NCI-H128 (cell line): ENCODE measurements at regions not wholly inside any gene's neighbourhood (a gene's known extent, or its start where the extent isn't known, plus 50 kb on each side); places are given as distances from the start of the nearest gene placed in this dataset.

Experiments
- DNase-seq: peaks from one replicate; lab custom pipeline; 2025; ENCODE audit not compliant: unreplicated experiment; lab: John Stamatoyannopoulos, UW

- DNase-seq: no peak
Observed at GRCh38 chr12:62130834-62131552, 129.2 kb upstream of the USP15 start.

GRCh38 chr12:62133440-62133839 lies 126.8 kb upstream of the USP15 start:
- no peak for DNase-seq

- DNase-seq: no peak
Observed at GRCh38 chr12:62135553-62136200, 124.5 kb upstream of the USP15 start.

DNA sequence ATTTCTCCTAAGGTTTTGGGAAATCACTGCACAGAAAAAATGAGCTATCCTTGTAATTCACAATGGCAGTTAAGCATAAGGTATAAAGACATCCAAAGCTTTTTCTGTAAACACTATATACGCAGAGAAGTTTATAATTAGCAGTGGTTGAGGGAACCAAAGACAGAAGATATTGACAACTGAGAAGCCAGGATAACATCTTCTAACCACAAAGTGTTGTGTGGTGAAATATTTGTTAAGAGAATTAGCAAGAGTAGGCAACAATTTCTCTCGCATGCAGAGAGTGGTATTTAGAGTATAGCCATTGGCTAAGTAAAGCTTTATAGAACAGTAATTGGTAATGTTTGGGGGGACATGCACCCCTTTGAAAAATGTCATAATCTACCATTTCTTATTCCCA lies 123.7 kb upstream of the USP15 start:
- no peak for DNase-seq

DNA sequence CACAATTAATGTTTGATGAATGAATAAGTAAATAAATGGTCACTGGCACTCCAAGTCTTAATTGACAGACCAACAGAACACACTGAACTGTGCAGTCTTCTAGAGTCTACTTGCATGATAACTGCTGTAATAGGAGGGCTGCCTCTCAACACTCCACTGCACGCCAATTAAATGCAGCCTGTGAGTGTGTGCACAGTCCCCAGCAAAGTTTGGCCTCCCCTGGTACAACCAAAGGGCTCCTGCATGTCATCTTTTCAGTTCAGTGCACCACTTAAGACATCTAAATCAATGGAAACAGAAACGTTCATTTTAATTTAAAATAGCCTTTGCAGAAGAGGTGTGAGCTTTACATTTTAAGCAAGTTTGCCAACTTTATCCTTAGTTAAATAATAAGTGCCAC lies 121.7 kb upstream of the USP15 start:
- DNase-seq: no peak

DNA sequence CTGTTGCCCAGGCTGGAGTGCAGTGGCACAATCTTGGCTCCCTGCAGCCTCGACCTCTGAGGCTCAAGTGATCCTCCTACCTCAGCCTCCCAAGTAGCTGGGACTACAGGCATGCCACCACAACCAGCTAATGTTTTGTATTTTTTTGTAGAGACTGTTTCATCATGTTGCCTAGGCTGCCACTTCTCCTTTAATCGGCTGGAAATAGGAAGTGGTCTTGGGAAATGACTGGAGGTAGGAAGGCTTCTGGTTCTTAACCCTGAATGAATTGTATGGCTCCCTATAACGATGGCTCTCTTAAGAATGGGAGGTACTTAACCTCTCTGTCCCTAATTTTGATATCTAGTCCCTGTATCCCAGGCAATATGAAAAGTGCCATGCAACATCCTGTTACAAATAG lies 113.9 kb upstream of the USP15 start:
- DNase-seq: no peak

DNA sequence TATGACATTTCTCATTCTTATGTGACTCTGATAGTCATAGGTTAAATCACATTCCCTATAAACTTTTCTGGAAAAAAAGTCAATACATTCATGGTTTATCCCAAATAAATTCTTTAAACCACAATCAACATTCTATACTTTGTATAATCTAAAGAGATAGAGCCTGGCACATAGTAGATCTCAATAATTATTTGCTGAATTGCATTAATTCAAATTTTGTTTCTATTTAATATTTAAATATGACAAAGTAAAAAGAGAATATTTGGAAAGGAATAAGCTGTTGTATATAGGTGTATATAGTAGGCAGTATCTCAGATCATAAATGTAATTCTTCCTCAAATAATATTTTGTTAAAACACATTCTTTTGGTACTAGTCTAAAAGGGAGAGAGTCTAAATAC lies 102.2 kb upstream of the USP15 start:
- no peak for DNase-seq

GRCh38 chr12:62158461-62159360 lies 101.5 kb upstream of the USP15 start:
- DNase-seq: no peak

GRCh38 chr12:62162214-62162613 lies 98.0 kb upstream of the USP15 start:
- DNase-seq: no peak

- no peak for DNase-seq
Observed at GRCh38 chr12:62163368-62163767, 96.8 kb upstream of the USP15 start.

DNA sequence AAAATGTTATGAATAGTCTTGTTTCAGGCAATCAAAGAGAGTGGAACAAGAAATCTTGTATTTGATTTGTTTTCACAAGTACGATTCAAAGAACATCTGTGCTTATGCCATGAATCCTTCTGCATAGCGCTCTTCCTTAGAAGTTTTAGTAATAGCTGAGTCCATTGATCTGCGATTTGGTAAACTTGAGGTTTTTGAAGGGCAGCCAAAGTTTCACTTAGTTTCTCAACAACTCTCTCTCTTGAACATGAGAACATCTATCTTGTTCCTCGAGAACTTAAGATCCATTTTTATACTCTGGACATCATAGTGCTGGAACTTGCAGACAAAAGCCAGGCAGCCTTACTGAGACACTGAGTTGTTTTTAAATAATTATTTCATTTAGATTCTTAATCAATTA lies 96.2 kb upstream of the USP15 start:
- no peak for DNase-seq

DNA sequence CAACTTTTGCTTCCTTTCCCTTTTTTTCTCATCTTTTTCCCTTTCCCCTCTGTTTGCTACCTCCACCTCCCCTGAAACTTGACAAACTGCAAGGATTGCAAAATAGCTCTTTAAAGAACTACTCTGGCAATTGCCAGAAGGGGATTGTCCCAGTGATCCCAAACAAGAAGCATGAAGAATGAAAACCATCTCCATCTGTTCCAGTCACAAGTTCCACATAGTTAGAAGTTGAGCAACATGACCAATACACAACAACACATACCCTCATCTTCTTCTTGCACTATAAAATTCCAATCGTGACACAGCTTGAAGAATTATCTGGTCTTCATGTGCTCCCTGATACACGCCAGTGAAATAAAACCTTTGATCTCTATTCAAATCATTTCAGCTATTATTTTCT lies 93.7 kb upstream of the USP15 start:
- DNase-seq: no peak

DNA sequence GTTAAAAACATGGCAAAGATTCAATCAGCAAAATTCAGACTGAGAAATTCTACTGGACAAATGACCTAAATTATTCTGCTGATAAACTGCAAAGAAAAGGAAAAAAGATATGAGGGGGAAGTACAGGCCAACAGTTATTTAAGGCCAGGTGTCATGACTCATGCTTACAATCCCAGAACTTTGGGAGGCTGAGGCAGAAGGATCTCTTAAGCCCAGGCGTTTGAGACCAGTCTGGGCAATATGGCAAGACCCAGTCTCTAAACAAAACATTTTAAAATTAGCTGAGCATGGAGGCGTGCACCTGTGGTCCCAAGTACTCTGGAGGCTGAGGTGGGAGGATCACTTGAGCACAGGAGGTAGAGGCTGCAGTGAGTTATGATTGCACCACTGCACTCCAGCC lies 91.8 kb upstream of the USP15 start:
- DNase-seq: no peak

- no peak for DNase-seq
Observed at GRCh38 chr12:62170241-62170640, 90.0 kb upstream of the USP15 start.

DNA sequence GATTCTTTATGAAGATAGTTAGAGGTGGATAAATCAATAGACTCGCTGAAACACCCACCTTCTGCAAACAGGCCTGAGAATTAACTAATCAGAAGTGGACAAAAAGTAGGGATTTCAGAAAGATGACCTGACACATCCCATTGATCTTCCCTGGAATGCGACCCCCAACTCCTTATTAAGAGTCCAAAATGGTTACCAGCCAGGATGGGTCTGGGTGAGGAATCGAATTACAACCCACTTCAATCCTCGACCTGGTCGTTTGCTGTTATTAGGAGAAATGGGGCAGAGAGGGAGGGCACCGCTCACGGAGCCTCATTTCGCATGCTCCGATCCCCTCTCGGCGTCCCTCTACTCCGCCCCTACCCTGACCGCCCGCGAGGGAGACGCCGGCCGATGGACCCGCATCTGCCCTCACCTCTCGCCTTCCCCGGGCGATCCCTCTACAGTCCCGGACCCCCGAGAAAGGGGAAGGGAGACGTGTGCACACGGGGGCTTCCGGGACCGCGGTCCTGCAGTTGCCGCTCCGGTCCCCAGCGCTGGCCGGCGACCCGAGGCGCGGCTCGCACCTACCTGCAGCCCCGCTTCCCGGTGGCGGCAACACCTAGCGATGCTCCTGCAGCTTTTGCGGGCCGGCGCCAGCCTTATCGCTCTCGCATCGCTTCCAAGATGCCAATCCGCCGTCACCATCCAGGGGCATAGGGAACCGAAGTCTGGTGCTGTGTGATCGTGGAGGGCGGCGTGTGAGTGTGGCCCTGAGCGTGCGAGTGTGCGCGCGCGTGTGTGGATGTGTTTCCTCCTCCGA lies 69.3 kb upstream of the USP15 start:
- no peak for DNase-seq

- no peak for DNase-seq
Observed at GRCh38 chr12:62191491-62192179, 68.6 kb upstream of the USP15 start.

- DNase-seq: peak; percentile 56
Observed at GRCh38 chr12:62192180-62192902, 67.9 kb upstream of the USP15 start.

DNA sequence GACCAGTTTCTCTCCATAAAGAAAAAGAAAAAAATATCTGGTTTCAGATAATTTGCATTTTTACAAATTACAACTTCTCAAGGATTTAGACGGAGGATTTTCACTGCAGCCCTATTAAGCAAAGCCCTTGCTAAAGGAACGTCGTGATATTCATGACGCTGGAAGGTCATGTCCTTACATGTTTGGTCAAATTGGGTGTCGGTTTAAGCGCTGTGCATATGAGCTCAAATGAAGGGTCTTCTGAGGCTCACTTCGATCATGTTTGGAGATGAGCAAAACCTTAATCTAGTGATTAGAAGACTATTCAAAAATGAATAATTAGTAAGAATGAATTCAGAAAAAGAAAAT lies 67.3 kb upstream of the USP15 start:
- no peak for DNase-seq

DNA sequence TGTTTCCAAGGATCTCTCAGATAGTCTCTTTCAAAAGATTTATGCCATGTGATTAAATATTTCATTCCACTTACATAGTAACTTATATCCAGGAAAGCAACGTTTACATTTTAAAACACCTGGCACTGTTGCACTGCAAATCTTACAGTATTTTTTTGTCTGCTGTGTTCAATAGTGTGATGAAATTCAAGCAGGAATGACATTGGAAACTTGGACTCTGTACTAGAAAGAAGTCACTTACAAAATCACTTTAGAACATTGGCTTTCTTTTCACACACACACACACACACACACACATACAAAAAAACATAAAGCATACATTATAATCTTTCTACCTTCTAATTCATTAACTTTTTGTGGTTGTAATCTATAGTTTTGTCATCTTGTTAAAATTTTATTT lies 66.2 kb upstream of the USP15 start:
- DNase-seq: no peak

- DNase-seq: no peak
Observed at GRCh38 chr12:62194616-62195015, 65.6 kb upstream of the USP15 start.
